Activated B cell treated with CpG ODN at 0.5 μM for 24 hours (primary cell): ENCODE measurements at regions not wholly inside any gene's neighbourhood (a gene's known extent, or its start where the extent isn't known, plus 50 kb on each side); places are given as distances from the start of the nearest gene placed in this dataset.
"Not testable (repeated sequence)": the region's sequence is repeated elsewhere in the genome, so short reads cannot be mapped to it uniquely, and the experiment has no call there.

Source experiments
- ATAC-seq: fragments of 200-7000 bp; cut with Tn5 transposase; one replicate; pipeline ENCODE4 v1.10.0; 2021; ENCODE audit warnings: low read depth, mild to moderate bottlenecking, moderate library complexity
- CTCF ChIA-PET: fragments of 350-600 bp; sonication (Branson Sonifier 250); formaldehyde crosslinking; loops from one replicate; lab custom pipeline; 2021; ENCODE audit warnings: antibody characterized with exemption; lab: Charles Lee
- POLR2A ChIA-PET: fragments of 350-600 bp; sonication (Branson Sonifier 250); formaldehyde crosslinking; loops from one replicate; lab custom pipeline; 2021; ENCODE audit warnings: antibody characterized with exemption; lab: Charles Lee
- DNase-seq: peaks from one replicate; pipeline ENCODE4 v3.0.0; 2022
- H3K27ac Mint-ChIP-seq: one replicate; pipeline ENCODE4 v1.8.0; 2020; ENCODE audit warnings: mixed read lengths
- H3K27me3 Mint-ChIP-seq: one replicate; pipeline ENCODE4 v1.8.0; 2021; ENCODE audit warnings: mixed read lengths
- H3K36me3 Mint-ChIP-seq: one replicate; pipeline ENCODE4 v1.8.0; 2021; ENCODE audit warnings: low read depth, mixed read lengths
- H3K4me1 Mint-ChIP-seq: one replicate; pipeline ENCODE4 v1.8.0; 2021; ENCODE audit warnings: mixed read lengths
- H3K4me3 Mint-ChIP-seq: one replicate; pipeline ENCODE4 v1.8.0; 2020; ENCODE audit warnings: mild to moderate bottlenecking, mixed read lengths
- H3K9me3 Mint-ChIP-seq: one replicate; pipeline ENCODE4 v1.8.0; 2020; ENCODE audit warnings: mixed read lengths
- CTCF ChIP-seq: fragments of 200-600 bp; IDR thresholded peaks from one replicate; pipeline ENCODE4 v1.8.0; 2022; ENCODE audit warnings: antibody characterized with exemption, mild to moderate bottlenecking
- intact Hi-C: fragments of 100-400 bp; cut with micrococcal nuclease; formaldehyde crosslinking; loops from one replicate; pipeline ENCODE4 v1.15.1; 2024

- DNase-seq, result no peak
- Mint-ChIP-seq H3K4me3 (no peak overlapping the region), H3K4me1 (no peaks in the 10 kb centered on the region), H3K27me3 (peaks cover 24% of the 10 kb centered on the region), H3K9me3 (no peaks in the 10 kb centered on the region), H3K36me3 (no peaks in the 10 kb centered on the region), H3K27ac (no peak overlapping the region)
- CTCF ChIA-PET, result no interaction called here
- no peak for TF ChIP-seq CTCF
- no peak for ATAC-seq
- POLR2A ChIA-PET, result no interaction called here
- intact Hi-C loops, result no loop called here
Measured at GRCh38 chr7:155394413-155394812, 63.5 kb upstream of the EN2 start.

GRCh38 chr7:155395176-155395797 is 62.6 kb upstream of the EN2 start:
- H3K27ac Mint-ChIP-seq, result no peak overlapping the region
- intact Hi-C loops, result no loop called here
- no peaks in the 10 kb centered on the region for H3K36me3 Mint-ChIP-seq
- ChIA-PET CTCF (no interaction called here), POLR2A (no interaction called here)
- H3K9me3 Mint-ChIP-seq, result no peaks in the 10 kb centered on the region
- DNase-seq (no peak), ATAC-seq (no peak)
- no peaks in the 10 kb centered on the region for H3K4me1 Mint-ChIP-seq
- H3K4me3 Mint-ChIP-seq, result no peak overlapping the region
- TF ChIP-seq CTCF, result no peak
- H3K27me3 Mint-ChIP-seq, result peaks cover 25% of the 10 kb centered on the region

- H3K36me3 Mint-ChIP-seq, result no peaks in the 10 kb centered on the region
- no peak for TF ChIP-seq CTCF
- no peak overlapping the region for H3K27ac Mint-ChIP-seq
- no peak for ATAC-seq
- no peaks in the 10 kb centered on the region for H3K4me1 Mint-ChIP-seq
- intact Hi-C loops, result no loop called here
- CTCF ChIA-PET, result no interaction called here
- DNase-seq, result no peak
- no peaks in the 10 kb centered on the region for H3K9me3 Mint-ChIP-seq
- peaks cover 26% of the 10 kb centered on the region for H3K27me3 Mint-ChIP-seq
- no peak overlapping the region for H3K4me3 Mint-ChIP-seq
- POLR2A ChIA-PET, result no interaction called here
Measured at GRCh38 chr7:155396661-155397060, 61.3 kb upstream of the EN2 start.

- H3K4me1 Mint-ChIP-seq, H3K36me3 Mint-ChIP-seq, ATAC-seq, intact Hi-C loops, H3K9me3 Mint-ChIP-seq, CTCF ChIA-PET, H3K27ac Mint-ChIP-seq, POLR2A ChIA-PET, H3K4me3 Mint-ChIP-seq, DNase-seq: not testable (repeated sequence)
- peaks cover 26% of the 10 kb centered on the region for H3K27me3 Mint-ChIP-seq
Measured at GRCh38 chr7:155397758-155398714, 59.9 kb upstream of the EN2 start.

GRCh38 chr7:155398944-155399343 is 59.0 kb upstream of the EN2 start:
- intact Hi-C loops, result no loop called here
- Mint-ChIP-seq H3K27ac (no peak overlapping the region), H3K36me3 (no peaks in the 10 kb centered on the region), H3K4me1 (no peaks in the 10 kb centered on the region), H3K4me3 (no peak overlapping the region), H3K9me3 (no peaks in the 10 kb centered on the region), H3K27me3 (peaks cover 26% of the 10 kb centered on the region)
- DNase-seq (no peak), ATAC-seq (no peak)
- no peak for TF ChIP-seq CTCF
- ChIA-PET CTCF (no interaction called here), POLR2A (no interaction called here)
